GM18907 (cell line): ENCODE measurements at regions not wholly inside any gene's neighbourhood (a gene's known extent, or its start where the extent isn't known, plus 50 kb on each side); places are given as distances from the start of the nearest gene placed in this dataset.

Experiments
- ATAC-seq: cut with Tn5 transposase; IDR thresholded peaks from one replicate; pipeline ENCODE4 v1.9.1; 2021; ENCODE audit warnings: mild to moderate bottlenecking, moderate library complexity; ENCODE audit not compliant: unreplicated experiment

GRCh38 chr3:162096874-162097273 is 600.3 kb downstream of the OTOL1 start:
- no peak for ATAC-seq

GRCh38 chr3:162103808-162104207 is 607.2 kb downstream of the OTOL1 start:
- ATAC-seq, result no peak

- ATAC-seq, result no peak
Observed at GRCh38 chr3:162111861-162112260, 615.3 kb downstream of the OTOL1 start.

- no peak for ATAC-seq
Observed at GRCh38 chr3:162112719-162113118, 616.1 kb downstream of the OTOL1 start.

- ATAC-seq, result no peak
Observed at GRCh38 chr3:162117961-162118360, 621.4 kb downstream of the OTOL1 start.

GRCh38 chr3:162119651-162120050 is 623.0 kb downstream of the OTOL1 start:
- ATAC-seq, result no peak

- ATAC-seq, result no peak
Observed at GRCh38 chr3:162122405-162122804, 625.8 kb downstream of the OTOL1 start.

GRCh38 chr3:162125790-162126189 is 629.2 kb downstream of the OTOL1 start:
- no peak for ATAC-seq

- no peak for ATAC-seq
Observed at GRCh38 chr3:162130582-162130981, 634.0 kb downstream of the OTOL1 start.

- ATAC-seq, result no peak
Observed at GRCh38 chr3:162132981-162133380, 636.4 kb downstream of the OTOL1 start.

- peak; percentile 91 for ATAC-seq
Observed at GRCh38 chr3:162134571-162134970, 638.0 kb downstream of the OTOL1 start.

GRCh38 chr3:162136136-162136535 is 639.5 kb downstream of the OTOL1 start:
- ATAC-seq, result no peak

- ATAC-seq, result no peak
Observed at GRCh38 chr3:162138509-162138908, 641.9 kb downstream of the OTOL1 start.

- no peak for ATAC-seq
Observed at GRCh38 chr3:162139841-162140240, 643.2 kb downstream of the OTOL1 start.

- ATAC-seq, result no peak
Observed at GRCh38 chr3:162141272-162141791, 644.7 kb downstream of the OTOL1 start.

GRCh38 chr3:162142511-162142910 is 645.9 kb downstream of the OTOL1 start:
- no peak for ATAC-seq

GRCh38 chr3:162143180-162143579 is 646.6 kb downstream of the OTOL1 start:
- ATAC-seq, result no peak

GRCh38 chr3:162147996-162148395 is 651.4 kb downstream of the OTOL1 start:
- ATAC-seq, result no peak

GRCh38 chr3:162150790-162151189 is 654.2 kb downstream of the OTOL1 start:
- ATAC-seq, result no peak

- no peak for ATAC-seq
Observed at GRCh38 chr3:162152636-162153035, 656.0 kb downstream of the OTOL1 start.

GRCh38 chr3:162161595-162161994 is 665.0 kb downstream of the OTOL1 start:
- no peak for ATAC-seq

- peak; percentile 60 for ATAC-seq
Observed at GRCh38 chr3:162165346-162165745, 668.7 kb downstream of the OTOL1 start.

GRCh38 chr3:162166543-162166942 is 669.9 kb downstream of the OTOL1 start:
- ATAC-seq, result no peak
